Jurkat, Clone E6-1 (cell line): ENCODE measurements at regions not wholly inside any gene's neighbourhood (a gene's known extent, or its start where the extent isn't known, plus 50 kb on each side); places are given as distances from the start of the nearest gene placed in this dataset.
"Not testable (repeated sequence)": the region's sequence is repeated elsewhere in the genome, so short reads cannot be mapped to it uniquely, and the experiment has no call there.

Experiments used
- DNase-seq: peaks from one replicate; pipeline ENCODE4 v3.0.0-alpha.2; 2011; ENCODE audit warnings: low read depth, low spot score
- H3K4me3 ChIP-seq: 2 replicates; pipeline ENCODE4 v1.5.1; 2011; ENCODE audit warnings: mild to moderate bottlenecking, low read length, control low read depth, moderate library complexity

- no peak overlapping the region for H3K4me3 ChIP-seq
- no peak for DNase-seq
Measured at GRCh38 chr14:84282618-84283017, 1247.3 kb upstream of the FLRT2 start.

- no peak for DNase-seq
- H3K4me3 ChIP-seq, result no peak overlapping the region
Measured at GRCh38 chr14:84288781-84289180, 1241.2 kb upstream of the FLRT2 start.

- H3K4me3 ChIP-seq, result no peak overlapping the region
- no peak for DNase-seq
Measured at GRCh38 chr14:84298663-84299195, 1231.2 kb upstream of the FLRT2 start.

GRCh38 chr14:84303140-84303539 is 1226.8 kb upstream of the FLRT2 start:
- H3K4me3 ChIP-seq, result no peak overlapping the region
- no peak for DNase-seq

GRCh38 chr14:84312551-84312950 is 1217.4 kb upstream of the FLRT2 start:
- no peak for DNase-seq
- H3K4me3 ChIP-seq, result no peak overlapping the region

- H3K4me3 ChIP-seq, result no peak overlapping the region
- DNase-seq, result no peak
Measured at GRCh38 chr14:84323450-84323849, 1206.5 kb upstream of the FLRT2 start.

GRCh38 chr14:84323978-84324377 is 1206.0 kb upstream of the FLRT2 start:
- no peak for DNase-seq
- H3K4me3 ChIP-seq, result no peak overlapping the region

GRCh38 chr14:84336433-84336832 is 1193.5 kb upstream of the FLRT2 start:
- DNase-seq, result no peak

GRCh38 chr14:84340938-84341337 is 1189.0 kb upstream of the FLRT2 start:
- no peak for DNase-seq

More at GRCh38 chr14:84336433-84336832, 1193.5 kb upstream of the FLRT2 start:
- H3K4me3 ChIP-seq, result no peak overlapping the region

GRCh38 chr14:84341867-84342266 is 1188.1 kb upstream of the FLRT2 start:
- H3K4me3 ChIP-seq, DNase-seq: not testable (repeated sequence)

More at GRCh38 chr14:84340938-84341337, 1189.0 kb upstream of the FLRT2 start:
- H3K4me3 ChIP-seq, result no peak overlapping the region

- DNase-seq, result no peak
- no peak overlapping the region for H3K4me3 ChIP-seq
Measured at GRCh38 chr14:84343656-84344055, 1186.3 kb upstream of the FLRT2 start.

GRCh38 chr14:84351646-84352045 is 1178.3 kb upstream of the FLRT2 start:
- DNase-seq, result no peak
- no peak overlapping the region for H3K4me3 ChIP-seq

GRCh38 chr14:84361476-84361875 is 1168.5 kb upstream of the FLRT2 start:
- no peak overlapping the region for H3K4me3 ChIP-seq
- no peak for DNase-seq

- no peak overlapping the region for H3K4me3 ChIP-seq
- no peak for DNase-seq
Measured at GRCh38 chr14:84375235-84375634, 1154.7 kb upstream of the FLRT2 start.

- no peak for DNase-seq
- no peak overlapping the region for H3K4me3 ChIP-seq
Measured at GRCh38 chr14:84390010-84390409, 1139.9 kb upstream of the FLRT2 start.

- no peak for DNase-seq
- H3K4me3 ChIP-seq, result no peak overlapping the region
Measured at GRCh38 chr14:84397631-84398030, 1132.3 kb upstream of the FLRT2 start.

GRCh38 chr14:84399296-84399910 is 1130.5 kb upstream of the FLRT2 start:
- H3K4me3 ChIP-seq, result no peak overlapping the region
- no peak for DNase-seq

- H3K4me3 ChIP-seq, result no peak overlapping the region
- no peak for DNase-seq
Measured at GRCh38 chr14:84401631-84402030, 1128.3 kb upstream of the FLRT2 start.

GRCh38 chr14:84403585-84403984 is 1126.4 kb upstream of the FLRT2 start:
- no peak for DNase-seq
- no peak overlapping the region for H3K4me3 ChIP-seq

GRCh38 chr14:84404246-84404645 is 1125.7 kb upstream of the FLRT2 start:
- no peak overlapping the region for H3K4me3 ChIP-seq
- no peak for DNase-seq

GRCh38 chr14:84409435-84409834 is 1120.5 kb upstream of the FLRT2 start:
- H3K4me3 ChIP-seq, result no peak overlapping the region
- no peak for DNase-seq
